ENCODE measurements at regions not wholly inside any gene's neighbourhood (a gene's known extent, or its start where the extent isn't known, plus 50 kb on each side); places are given as distances from the start of the nearest gene placed in this dataset.

DNA sequence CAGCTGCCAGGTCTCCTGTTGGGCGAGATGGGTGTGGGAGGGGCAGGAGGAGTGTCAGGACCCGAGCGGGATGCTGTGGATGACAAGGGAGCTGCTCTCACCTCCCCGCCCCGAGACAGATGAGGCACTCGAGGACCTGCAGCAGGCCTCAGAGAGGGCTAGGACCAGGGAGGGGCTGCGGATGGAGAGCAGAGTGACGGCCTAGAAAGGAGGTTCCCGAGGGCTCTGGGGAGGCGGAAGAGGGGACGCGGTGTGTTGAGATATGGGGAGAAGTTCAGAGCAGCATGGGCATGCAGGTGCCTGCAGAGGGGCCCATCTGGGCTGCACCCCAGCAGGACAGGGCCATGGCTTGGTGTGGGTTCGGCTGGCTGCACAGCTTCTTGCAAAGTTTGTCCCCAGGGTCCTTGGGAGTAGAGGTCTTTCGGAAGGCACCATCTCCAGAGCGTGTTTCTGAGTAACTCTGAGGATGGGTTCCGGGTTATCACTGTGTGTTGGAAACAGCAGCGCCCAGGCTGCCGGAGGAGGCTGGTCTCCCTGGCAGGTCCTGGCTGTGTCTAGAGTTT, 104.6 kb downstream of the PAX1 start:
- 76 to 79% methylated on average over 18 of the region's 18 CpGs for WGBS, 2 donors
- intact Hi-C loops (cut with DNase I; ENCODE audit: low total_unique reads) = no loop called here
- TF ChIP-seq, protein P1, sequence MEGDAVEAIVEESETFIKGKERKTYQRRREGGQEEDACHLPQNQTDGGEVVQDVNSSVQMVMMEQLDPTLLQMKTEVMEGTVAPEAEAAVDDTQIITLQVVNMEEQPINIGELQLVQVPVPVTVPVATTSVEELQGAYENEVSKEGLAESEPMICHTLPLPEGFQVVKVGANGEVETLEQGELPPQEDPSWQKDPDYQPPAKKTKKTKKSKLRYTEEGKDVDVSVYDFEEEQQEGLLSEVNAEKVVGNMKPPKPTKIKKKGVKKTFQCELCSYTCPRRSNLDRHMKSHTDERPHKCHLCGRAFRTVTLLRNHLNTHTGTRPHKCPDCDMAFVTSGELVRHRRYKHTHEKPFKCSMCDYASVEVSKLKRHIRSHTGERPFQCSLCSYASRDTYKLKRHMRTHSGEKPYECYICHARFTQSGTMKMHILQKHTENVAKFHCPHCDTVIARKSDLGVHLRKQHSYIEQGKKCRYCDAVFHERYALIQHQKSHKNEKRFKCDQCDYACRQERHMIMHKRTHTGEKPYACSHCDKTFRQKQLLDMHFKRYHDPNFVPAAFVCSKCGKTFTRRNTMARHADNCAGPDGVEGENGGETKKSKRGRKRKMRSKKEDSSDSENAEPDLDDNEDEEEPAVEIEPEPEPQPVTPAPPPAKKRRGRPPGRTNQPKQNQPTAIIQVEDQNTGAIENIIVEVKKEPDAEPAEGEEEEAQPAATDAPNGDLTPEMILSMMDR (IDR thresholded peaks at IDR 0.05) = no peak
- TF ChIP-seq POLR2A (IDR thresholded peaks at IDR 0.05) = no peak
- peak overlapping the region in 1 of 2 donors; percentile 18 for H3K4me3 ChIP-seq
- no peaks in the 10 kb centered on the region for H3K36me3 ChIP-seq (ENCODE audit: low read depth, missing control alignments)
- H3K27ac ChIP-seq = no peak overlapping the region
- DNase-seq = no peak
- H3K27me3 ChIP-seq = no peaks in the 10 kb centered on the region
- no peaks in the 10 kb centered on the region for H3K4me1 ChIP-seq
- no peaks in the 10 kb centered on the region for H3K9me3 ChIP-seq

DNA sequence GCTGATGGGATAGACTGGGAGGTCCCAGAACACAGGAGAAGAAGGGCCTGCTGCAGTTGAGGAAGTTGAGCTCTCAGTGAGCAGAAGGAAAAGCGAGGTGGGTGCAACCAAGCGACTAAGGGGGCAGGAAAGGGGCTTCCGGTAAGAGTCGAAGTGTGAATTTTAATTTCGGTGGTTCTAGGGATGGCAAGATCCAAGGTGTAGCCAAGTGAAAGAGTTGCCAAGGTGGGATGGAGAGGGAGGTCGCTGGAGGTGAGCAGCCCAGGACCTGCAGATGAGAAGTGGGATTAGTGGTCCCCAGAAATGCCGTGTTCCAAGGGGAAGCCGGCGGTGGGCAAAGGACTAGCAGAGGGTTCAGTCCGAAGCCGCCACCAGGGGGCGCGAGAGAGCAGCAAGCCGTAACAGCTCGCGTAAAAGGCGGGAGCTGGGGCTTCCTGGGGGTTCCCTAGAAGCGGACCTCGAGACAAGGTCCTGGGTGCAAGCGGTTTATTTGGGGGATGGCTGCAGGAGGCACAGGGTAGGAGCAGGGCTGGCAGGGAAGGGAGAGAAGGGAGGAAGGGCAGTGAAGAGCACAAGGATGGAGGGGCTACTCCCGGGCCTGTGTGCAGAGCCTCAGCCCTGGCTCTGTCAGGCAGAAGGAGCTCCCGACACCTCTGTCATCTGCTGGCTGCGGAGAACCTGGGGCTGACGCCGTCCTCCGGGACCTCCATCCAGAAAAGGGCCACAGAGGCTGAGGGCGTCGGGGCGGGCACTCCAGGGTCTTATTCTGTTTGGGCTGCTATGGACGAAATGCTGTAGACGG, 103.6 kb downstream of the PAX1 start:
- H3K27ac ChIP-seq = no peak overlapping the region
- DNase-seq = peak; percentile 86
- intact Hi-C loops (cut with DNase I; ENCODE audit: low total_unique reads) = no loop called here
- TF ChIP-seq, protein P1 (IDR thresholded peaks at IDR 0.05) = peak; percentile 30 to 92 (median 74)
- no peak for TF ChIP-seq POLR2A (IDR thresholded peaks at IDR 0.05)
- H3K4me1 ChIP-seq = no peaks in the 10 kb centered on the region
- H3K4me3 ChIP-seq = peak overlapping the region in 1 of 2 donors; percentile 18
- H3K9me3 ChIP-seq = no peaks in the 10 kb centered on the region
- H3K27me3 ChIP-seq = no peaks in the 10 kb centered on the region
- no peaks in the 10 kb centered on the region for H3K36me3 ChIP-seq (ENCODE audit: low read depth, missing control alignments)
- whole genome bisulfite sequencing, 2 donors = 24 to 37% methylated on average over 29 to 31 of the region's 31 CpGs

DNA sequence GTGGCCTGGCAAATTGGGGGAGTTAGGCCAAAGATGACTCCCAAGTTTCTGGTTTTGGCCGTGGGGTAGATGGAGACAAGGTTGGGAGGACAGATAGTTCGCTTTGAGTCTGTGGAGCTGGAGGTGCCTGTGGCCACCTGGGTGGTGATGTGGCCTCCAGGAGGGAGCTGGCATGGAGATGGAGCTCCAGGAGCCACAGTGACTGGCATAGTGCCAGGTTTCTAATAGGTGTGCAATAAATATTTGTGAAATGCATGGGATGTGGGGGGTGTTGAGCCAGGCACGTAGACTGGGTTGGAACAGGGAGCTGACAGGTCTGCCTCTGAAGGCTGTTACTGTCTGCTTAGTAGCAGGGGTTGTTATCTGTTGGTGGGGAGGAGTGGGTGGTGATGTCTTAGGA, 102.7 kb downstream of the PAX1 start:
- H3K36me3 ChIP-seq (ENCODE audit: low read depth, missing control alignments) = no peaks in the 10 kb centered on the region
- no peak for TF ChIP-seq POLR2A (IDR thresholded peaks at IDR 0.05)
- TF ChIP-seq, protein P1 (IDR thresholded peaks at IDR 0.05) = no peak
- H3K4me1 ChIP-seq = no peaks in the 10 kb centered on the region
- H3K4me3 ChIP-seq = no peak overlapping the region
- intact Hi-C loops (cut with DNase I; ENCODE audit: low total_unique reads) = no loop called here
- H3K9me3 ChIP-seq = no peaks in the 10 kb centered on the region
- WGBS, 2 donors = 68 to 84% methylated on average over 3 of the region's 3 CpGs
- no peaks in the 10 kb centered on the region for H3K27me3 ChIP-seq
- DNase-seq = no peak
- H3K27ac ChIP-seq = no peak overlapping the region

DNA sequence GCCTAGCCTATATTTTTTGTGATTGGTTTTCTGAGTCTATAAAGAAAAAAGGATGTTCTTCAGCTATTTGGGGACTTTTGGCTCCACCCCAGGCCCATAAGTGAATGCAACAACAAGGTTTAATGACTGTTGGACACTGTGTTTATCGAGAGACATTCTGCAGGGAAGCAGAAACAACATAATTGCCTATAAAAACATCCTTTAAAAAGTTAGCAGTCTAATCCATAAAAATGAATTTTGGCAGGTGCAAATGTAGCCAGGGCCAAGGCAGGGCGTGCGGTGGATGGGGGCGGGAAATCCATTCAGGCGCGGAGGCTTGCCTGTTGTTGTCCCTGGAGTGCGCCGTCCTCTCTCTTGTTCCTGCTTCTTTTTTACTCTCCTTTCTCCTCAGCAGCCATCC, 99.3 kb downstream of the PAX1 start:
- 69 to 79% methylated on average over 8 of the region's 8 CpGs for WGBS, 2 donors
- no peaks in the 10 kb centered on the region for H3K9me3 ChIP-seq
- no peak overlapping the region for H3K27ac ChIP-seq
- H3K4me3 ChIP-seq = no peak overlapping the region
- DNase-seq = no peak
- H3K27me3 ChIP-seq = no peaks in the 10 kb centered on the region
- H3K36me3 ChIP-seq (ENCODE audit: low read depth, missing control alignments) = no peaks in the 10 kb centered on the region
- TF ChIP-seq POLR2A (IDR thresholded peaks at IDR 0.05) = no peak
- TF ChIP-seq, protein P1 (IDR thresholded peaks at IDR 0.05) = no peak
- H3K4me1 ChIP-seq = no peaks in the 10 kb centered on the region
- intact Hi-C loops (cut with DNase I; ENCODE audit: low total_unique reads) = no loop called here

Measured in testis (tissue), 2 donors.